NCI-H510A (cell line): ENCODE measurements at regions not wholly inside any gene's neighbourhood (a gene's known extent, or its start where the extent isn't known, plus 50 kb on each side); places are given as distances from the start of the nearest gene placed in this dataset.
A peak's percentile ranks its signal among the peaks of the same experiment; 100 is the strongest.
"Not testable (repeated sequence)": the region's sequence is repeated elsewhere in the genome, so short reads cannot be mapped to it uniquely, and the experiment has no call there.

Experiments
- DNase-seq: peaks from one replicate; lab custom pipeline; 2025; lab: John Stamatoyannopoulos, UW

DNA sequence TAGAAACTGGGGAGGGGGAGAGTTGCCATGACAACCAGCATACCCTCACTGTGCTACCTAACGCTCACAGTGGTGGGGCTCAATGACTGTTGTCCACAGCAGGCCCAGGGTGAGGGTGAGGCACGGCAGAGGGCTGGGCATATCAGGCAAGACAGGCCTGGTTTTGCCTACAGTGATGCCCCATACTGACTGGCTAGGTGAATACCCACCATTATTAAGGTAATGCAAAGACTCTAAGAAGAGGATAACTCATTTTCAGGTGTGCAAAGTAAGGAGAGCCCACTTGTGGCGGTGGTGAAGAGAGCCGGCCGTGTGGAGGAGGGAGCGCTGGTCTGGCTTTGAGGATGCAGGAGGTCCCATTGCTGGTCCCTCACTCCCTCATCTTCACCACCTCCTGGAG lies 422.3 kb downstream of the FUT8 start:
- no peak for DNase-seq

- DNase-seq, result no peak
These were observed 423.0 kb downstream of the FUT8 start for GRCh38 chr14:65835501-65835900.

DNA sequence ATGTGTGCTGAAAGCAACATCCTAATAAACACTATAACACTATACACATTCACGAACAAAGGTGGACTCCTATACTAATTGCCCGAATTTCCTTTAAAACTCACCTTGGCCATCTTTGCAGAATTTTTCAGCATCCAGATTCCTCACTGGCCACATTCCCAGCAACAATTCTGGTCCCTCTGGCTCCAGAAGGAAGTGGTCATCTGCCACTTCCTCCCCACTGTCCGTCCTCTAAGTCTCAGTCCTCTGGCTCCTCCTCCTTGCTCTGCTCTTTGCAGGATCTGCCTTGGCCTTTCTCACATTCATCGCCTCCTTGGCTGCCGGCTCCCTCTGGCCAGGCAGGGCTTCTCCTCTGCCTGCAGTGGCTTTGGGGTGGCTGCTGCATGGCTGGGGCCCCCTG lies 426.0 kb downstream of the FUT8 start:
- no peak for DNase-seq

DNA sequence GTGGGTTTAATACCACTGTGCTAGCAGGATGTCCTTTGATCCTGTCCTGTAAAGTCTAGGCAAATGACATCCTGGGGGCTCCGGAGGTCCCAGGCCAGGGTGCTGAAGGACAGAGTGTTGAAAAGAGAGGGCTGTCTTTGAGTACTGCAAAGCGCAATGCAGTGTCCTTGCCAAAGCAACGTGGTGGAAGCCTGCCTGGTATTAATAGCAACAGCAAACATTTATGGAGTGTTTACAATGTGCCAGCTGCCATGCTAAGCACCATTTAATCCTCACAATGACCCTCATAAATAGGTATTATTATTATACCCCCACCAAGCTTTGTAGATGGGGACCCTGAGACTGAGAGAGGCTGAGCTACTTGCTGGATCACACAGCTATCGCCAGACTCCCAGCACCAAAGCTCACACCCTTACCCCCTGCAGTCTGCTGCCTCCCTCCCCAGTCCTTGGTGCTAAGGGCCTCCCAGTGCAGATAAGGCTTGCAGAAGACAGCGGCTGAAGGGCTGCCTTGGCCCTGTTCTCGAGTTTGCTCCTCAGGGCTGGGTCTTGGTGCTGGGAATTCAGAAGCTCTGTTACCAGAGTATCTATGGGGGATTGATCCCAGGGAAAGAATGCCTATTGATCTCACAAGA lies 427.7 kb downstream of the FUT8 start:
- DNase-seq, result peak; percentile 69

DNA sequence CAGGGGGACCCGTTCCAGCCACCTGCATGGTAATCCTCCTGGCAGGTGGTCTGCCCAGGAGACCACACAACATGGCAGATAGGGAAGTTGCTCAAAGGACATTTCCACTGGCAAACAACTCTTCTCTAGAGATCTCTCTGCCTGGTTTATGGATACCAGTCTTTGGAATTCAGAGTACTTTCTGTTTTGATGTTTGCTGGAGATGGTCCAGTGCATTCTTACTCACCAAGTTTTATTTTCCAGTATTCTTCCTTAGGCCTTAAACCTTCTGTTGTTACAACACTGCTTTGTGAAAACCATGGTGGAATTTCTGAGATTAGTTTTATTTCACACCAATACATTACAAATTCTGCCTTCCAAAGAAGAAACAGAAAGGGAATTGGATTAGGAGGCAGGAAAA lies 428.3 kb downstream of the FUT8 start:
- no peak for DNase-seq

- DNase-seq, result no peak
These were observed 433.8 kb downstream of the FUT8 start for GRCh38 chr14:65846196-65846868.

GRCh38 chr14:65847075-65847847 lies 434.7 kb downstream of the FUT8 start:
- no peak for DNase-seq

GRCh38 chr14:65847931-65848330 lies 435.4 kb downstream of the FUT8 start:
- DNase-seq, result not testable (repeated sequence)

DNA sequence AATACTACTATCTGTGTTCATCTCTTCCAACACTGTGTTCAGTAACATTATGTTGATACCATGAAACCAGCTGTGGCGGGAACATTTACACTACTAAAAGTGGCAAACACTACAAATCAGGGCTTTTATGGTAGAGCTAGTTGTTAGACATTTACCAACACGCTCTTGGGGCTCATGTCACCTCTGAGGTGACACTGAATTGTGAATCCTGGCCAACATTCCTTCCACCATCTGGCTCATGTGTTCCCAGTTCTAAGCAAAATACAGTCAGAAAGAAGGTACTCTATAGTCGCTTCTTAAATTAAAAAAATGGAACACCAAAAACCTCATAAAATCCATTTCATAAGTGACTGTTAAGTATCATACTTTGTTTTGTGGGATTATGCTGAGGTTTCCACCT lies 436.6 kb downstream of the FUT8 start:
- no peak for DNase-seq

DNA sequence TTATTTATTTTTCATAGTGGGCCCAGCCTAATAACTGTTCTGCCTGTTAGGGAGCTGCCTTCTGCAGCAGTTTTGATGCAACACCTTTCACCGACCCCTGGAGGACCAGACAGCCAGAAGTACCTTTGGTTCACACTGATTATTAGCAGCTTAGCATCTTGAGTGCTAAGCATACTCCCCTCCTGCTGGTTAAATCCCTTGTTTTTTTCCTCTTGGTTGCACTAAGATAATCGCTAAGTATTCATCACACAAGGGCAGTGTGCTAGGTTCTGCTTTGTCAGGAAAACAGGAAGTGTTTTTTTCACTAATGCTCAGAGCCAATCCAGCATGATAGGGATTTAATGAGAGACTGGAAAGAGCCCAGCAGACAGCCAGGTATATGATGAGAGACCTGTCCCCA lies 437.0 kb downstream of the FUT8 start:
- no peak for DNase-seq

GRCh38 chr14:65850429-65851135 lies 438.1 kb downstream of the FUT8 start:
- DNase-seq, result no peak

DNA sequence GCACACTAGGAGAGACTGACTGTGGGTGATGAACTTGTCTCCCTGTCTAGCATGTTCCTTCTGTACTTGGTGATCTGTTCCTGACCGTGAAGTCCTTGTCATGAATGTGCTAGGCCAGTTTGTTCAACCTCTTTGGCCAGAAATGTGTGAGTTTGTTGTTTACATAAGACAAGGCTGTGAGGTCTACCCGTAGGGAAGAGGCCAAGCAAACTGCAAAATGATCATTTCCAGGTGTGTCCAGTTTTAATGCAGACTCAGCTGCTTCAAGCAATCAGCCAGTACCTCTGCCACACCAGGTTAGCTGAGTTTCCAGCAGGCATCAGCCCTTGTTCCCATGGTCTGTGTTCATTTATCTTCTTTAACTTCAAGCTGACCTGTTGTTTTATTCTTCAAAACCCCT lies 440.2 kb downstream of the FUT8 start:
- no peak for DNase-seq

GRCh38 chr14:65853407-65853955 lies 441.0 kb downstream of the FUT8 start:
- DNase-seq, result no peak

GRCh38 chr14:65854215-65854614 lies 441.7 kb downstream of the FUT8 start:
- no peak for DNase-seq

GRCh38 chr14:65860956-65861611 lies 448.6 kb downstream of the FUT8 start:
- DNase-seq, result no peak

- no peak for DNase-seq
These were observed 452.0 kb downstream of the FUT8 start for GRCh38 chr14:65864549-65864948.

- no peak for DNase-seq
These were observed 452.5 kb downstream of the FUT8 start for GRCh38 chr14:65864984-65865383.

DNA sequence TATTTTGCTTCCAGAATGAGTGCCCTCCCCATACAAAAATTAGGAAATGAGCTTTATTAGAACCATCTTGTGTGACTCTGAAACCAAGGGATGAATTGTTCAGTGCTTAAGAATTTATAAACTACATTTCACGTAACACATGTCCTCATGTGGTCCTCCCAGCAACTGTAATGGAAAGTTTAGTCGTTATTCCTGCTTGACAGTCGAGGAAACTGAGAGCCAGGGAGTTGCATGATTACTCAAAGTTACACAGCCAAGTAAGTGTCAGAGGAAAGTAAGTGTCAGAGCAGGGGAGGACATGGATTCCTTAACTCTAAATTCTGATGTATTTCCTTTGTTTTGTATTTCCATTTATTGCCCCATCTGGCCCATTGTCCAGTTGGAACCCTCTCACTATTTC lies 453.9 kb downstream of the FUT8 start:
- no peak for DNase-seq

- peak; percentile 68 for DNase-seq
These were observed 454.4 kb downstream of the FUT8 start for GRCh38 chr14:65866886-65867285.

DNA sequence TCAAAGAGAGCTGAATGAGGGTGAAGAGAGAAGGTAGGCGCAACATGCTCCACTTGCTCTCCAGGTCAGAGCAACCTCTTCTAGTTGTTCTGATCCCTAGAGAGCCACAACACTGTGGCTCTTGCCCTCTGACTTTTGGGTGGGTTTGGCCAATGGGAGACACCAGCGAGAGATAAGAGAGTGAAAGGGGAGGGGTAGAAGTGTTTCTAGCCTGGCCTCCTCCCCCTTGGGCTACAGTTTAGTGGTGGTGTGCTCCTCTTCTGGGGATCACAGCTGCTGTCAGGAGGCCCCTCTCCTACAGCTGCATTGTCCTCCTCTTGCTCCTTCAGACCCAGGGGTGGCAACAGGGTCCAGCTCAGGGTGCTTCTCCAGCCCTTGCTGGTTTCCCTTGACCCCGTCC lies 454.8 kb downstream of the FUT8 start:
- peak; percentile 32 for DNase-seq

- no peak for DNase-seq
These were observed 460.0 kb downstream of the FUT8 start for GRCh38 chr14:65872536-65872935.

GRCh38 chr14:65877166-65877565 lies 464.6 kb downstream of the FUT8 start:
- no peak for DNase-seq
